Chondrocyte (in vitro differentiated cells): ENCODE measurements at regions not wholly inside any gene's neighbourhood (a gene's known extent, or its start where the extent isn't known, plus 50 kb on each side); places are given as distances from the start of the nearest gene placed in this dataset.
"Not testable (repeated sequence)": the region's sequence is repeated elsewhere in the genome, so short reads cannot be mapped to it uniquely, and the experiment has no call there.

Source experiments
- DNase-seq: peaks from one replicate; pipeline ENCODE4 v3.0.0; 2021; ENCODE audit warnings: mixed read lengths, low spot score
- H3K27ac Mint-ChIP-seq: one replicate; pipeline ENCODE4 v1.8.0; 2021; ENCODE audit warnings: mild to moderate bottlenecking, moderate library complexity, mixed read lengths; ENCODE audit not compliant: unreplicated experiment
- H3K27me3 Mint-ChIP-seq: 2 replicates; pipeline ENCODE4 v1.8.0; 2021; ENCODE audit warnings: low read depth, mixed read lengths
- H3K36me3 Mint-ChIP-seq: 2 replicates; pipeline ENCODE4 v1.8.0; 2021; ENCODE audit warnings: low read depth, mixed read lengths
- H3K4me1 Mint-ChIP-seq: 2 replicates; pipeline ENCODE4 v1.8.0; 2021; ENCODE audit warnings: low read depth, mild to moderate bottlenecking, mixed read lengths
- H3K4me3 Mint-ChIP-seq: one replicate; pipeline ENCODE4 v1.8.0; 2021; ENCODE audit warnings: mild to moderate bottlenecking, moderate library complexity, mixed read lengths; ENCODE audit not compliant: unreplicated experiment
- H3K9me3 Mint-ChIP-seq: 2 replicates; pipeline ENCODE4 v1.8.0; 2021; ENCODE audit warnings: low read depth, mixed read lengths

- not testable (repeated sequence) for H3K36me3 Mint-ChIP-seq
Observed at GRCh38 chr7:76862241-76862640, 169.9 kb downstream of the SPDYE17 start.

GRCh38 chr7:76859933-76860332, 172.2 kb downstream of the SPDYE17 start:
- not testable (repeated sequence) for H3K9me3 Mint-ChIP-seq, H3K27ac Mint-ChIP-seq, H3K4me1 Mint-ChIP-seq, H3K4me3 Mint-ChIP-seq, H3K36me3 Mint-ChIP-seq, DNase-seq
- H3K27me3 Mint-ChIP-seq: peaks cover 13% of the 10 kb centered on the region

More at GRCh38 chr7:76862241-76862640, 169.9 kb downstream of the SPDYE17 start:
- H3K9me3 Mint-ChIP-seq, H3K27ac Mint-ChIP-seq, H3K27me3 Mint-ChIP-seq, H3K4me1 Mint-ChIP-seq, DNase-seq, H3K4me3 Mint-ChIP-seq: not testable (repeated sequence)

GRCh38 chr7:76854631-76855030, 177.5 kb downstream of the SPDYE17 start:
- peaks cover 12% of the 10 kb centered on the region for H3K27me3 Mint-ChIP-seq
- DNase-seq, H3K9me3 Mint-ChIP-seq, H3K4me1 Mint-ChIP-seq, H3K4me3 Mint-ChIP-seq, H3K27ac Mint-ChIP-seq, H3K36me3 Mint-ChIP-seq: not testable (repeated sequence)

GRCh38 chr7:76852787-76853584, 179.2 kb downstream of the SPDYE17 start:
- H3K27ac Mint-ChIP-seq, H3K9me3 Mint-ChIP-seq, H3K4me3 Mint-ChIP-seq, H3K36me3 Mint-ChIP-seq, DNase-seq, H3K4me1 Mint-ChIP-seq: not testable (repeated sequence)
- peaks cover 13% of the 10 kb centered on the region for H3K27me3 Mint-ChIP-seq

- not testable (repeated sequence) for H3K9me3 Mint-ChIP-seq, H3K4me3 Mint-ChIP-seq, H3K36me3 Mint-ChIP-seq, H3K27ac Mint-ChIP-seq, H3K4me1 Mint-ChIP-seq, DNase-seq
- peaks cover 13% of the 10 kb centered on the region for H3K27me3 Mint-ChIP-seq
Observed at GRCh38 chr7:76852362-76852761, 179.8 kb downstream of the SPDYE17 start.

GRCh38 chr7:76851617-76852016, 180.5 kb downstream of the SPDYE17 start:
- not testable (repeated sequence) for H3K4me3 Mint-ChIP-seq, DNase-seq, H3K4me1 Mint-ChIP-seq, H3K27ac Mint-ChIP-seq, H3K9me3 Mint-ChIP-seq, H3K36me3 Mint-ChIP-seq
- peaks cover 12% of the 10 kb centered on the region for H3K27me3 Mint-ChIP-seq

- not testable (repeated sequence) for H3K27me3 Mint-ChIP-seq, DNase-seq, H3K4me3 Mint-ChIP-seq, H3K4me1 Mint-ChIP-seq, H3K9me3 Mint-ChIP-seq, H3K27ac Mint-ChIP-seq, H3K36me3 Mint-ChIP-seq
Observed at GRCh38 chr7:76849887-76850563, 182.1 kb downstream of the SPDYE17 start.

GRCh38 chr7:76839879-76840278, 192.3 kb downstream of the SPDYE17 start:
- H3K27ac Mint-ChIP-seq, H3K4me1 Mint-ChIP-seq, H3K4me3 Mint-ChIP-seq, H3K36me3 Mint-ChIP-seq, H3K27me3 Mint-ChIP-seq, DNase-seq: not testable (repeated sequence)
- H3K9me3 Mint-ChIP-seq: peaks cover 12% of the 10 kb centered on the region

GRCh38 chr7:76839214-76839613, 192.9 kb downstream of the SPDYE17 start:
- not testable (repeated sequence) for H3K4me3 Mint-ChIP-seq, H3K27ac Mint-ChIP-seq, H3K36me3 Mint-ChIP-seq, DNase-seq, H3K4me1 Mint-ChIP-seq, H3K27me3 Mint-ChIP-seq
- H3K9me3 Mint-ChIP-seq: peaks cover 12% of the 10 kb centered on the region

- H3K9me3 Mint-ChIP-seq: peaks cover 12% of the 10 kb centered on the region
- not testable (repeated sequence) for H3K27me3 Mint-ChIP-seq, DNase-seq, H3K27ac Mint-ChIP-seq, H3K4me3 Mint-ChIP-seq, H3K4me1 Mint-ChIP-seq, H3K36me3 Mint-ChIP-seq
Observed at GRCh38 chr7:76838357-76838756, 193.8 kb downstream of the SPDYE17 start.

GRCh38 chr7:76829233-76829632, 202.2 kb upstream of the POMZP3 start:
- H3K9me3 Mint-ChIP-seq, H3K27ac Mint-ChIP-seq, DNase-seq, H3K4me3 Mint-ChIP-seq, H3K4me1 Mint-ChIP-seq, H3K36me3 Mint-ChIP-seq: not testable (repeated sequence)
- peaks cover 11% of the 10 kb centered on the region for H3K27me3 Mint-ChIP-seq

- not testable (repeated sequence) for H3K36me3 Mint-ChIP-seq, H3K4me1 Mint-ChIP-seq, H3K27ac Mint-ChIP-seq, DNase-seq, H3K9me3 Mint-ChIP-seq, H3K4me3 Mint-ChIP-seq
- peaks cover 11% of the 10 kb centered on the region for H3K27me3 Mint-ChIP-seq
Observed at GRCh38 chr7:76826181-76826580, 199.1 kb upstream of the POMZP3 start.

GRCh38 chr7:76809856-76810255, 182.8 kb upstream of the POMZP3 start:
- not testable (repeated sequence) for DNase-seq, H3K27me3 Mint-ChIP-seq, H3K27ac Mint-ChIP-seq, H3K4me3 Mint-ChIP-seq, H3K9me3 Mint-ChIP-seq, H3K36me3 Mint-ChIP-seq
- peaks cover 14% of the 10 kb centered on the region for H3K4me1 Mint-ChIP-seq
